SU-DHL-6 (cell line): ENCODE measurements at regions not wholly inside any gene's neighbourhood (a gene's known extent, or its start where the extent isn't known, plus 50 kb on each side); places are given as distances from the start of the nearest gene placed in this dataset.

Source experiments
- H2AFZ ChIP-seq: fragments of 200-600 bp; sonication (generic); 2 replicates; pipeline ENCODE4 v1.6.1; 2014; ENCODE audit warnings: low read depth, mild to moderate bottlenecking, moderate library complexity, mixed read lengths, antibody characterized with exemption, low read length; ENCODE audit not compliant: severe bottlenecking
- H3F3A ChIP-seq: fragments of 200-600 bp; shearing (Covaris generic); 2 replicates; pipeline ENCODE4 v1.6.0; 2016; ENCODE audit warnings: antibody characterized with exemption, mild to moderate bottlenecking; ENCODE audit not compliant: insufficient read depth
- H3K27ac ChIP-seq: fragments of 200-600 bp; sonication (generic); 2 replicates; pipeline ENCODE4 v1.5.1; 2016; ENCODE audit warnings: low read depth, mild to moderate bottlenecking, low read length, moderate library complexity, mixed read lengths
- H3K27me3 ChIP-seq: fragments of 200-600 bp; sonication (generic), shearing (Covaris generic); 2 replicates; pipeline ENCODE4 v1.6.0; 2014; ENCODE audit warnings: mild to moderate bottlenecking, low read length
- H3K36me3 ChIP-seq: fragments of 200-600 bp; sonication (generic); 2 replicates; pipeline ENCODE4 v1.6.1; 2014; ENCODE audit warnings: mild to moderate bottlenecking, low read length, mixed read lengths
- H3K4me2 ChIP-seq: fragments of 300-600, 200-600 bp; shearing (Covaris generic), sonication (generic); 2 replicates; pipeline ENCODE4 v1.6.0; 2014; ENCODE audit warnings: low read length, low read depth, mild to moderate bottlenecking; ENCODE audit not compliant: poor library complexity, severe bottlenecking
- H3K4me3 ChIP-seq: fragments of 200-600 bp; sonication (generic); 2 replicates; pipeline ENCODE4 v1.5.1; 2014; ENCODE audit warnings: antibody characterized with exemption, low read length, mild to moderate bottlenecking, mixed read lengths; ENCODE audit not compliant: insufficient read depth, poor library complexity, severe bottlenecking
- H3K79me2 ChIP-seq: fragments of 200-600 bp; sonication (generic); 2 replicates; pipeline ENCODE4 v1.6.1; 2014; ENCODE audit warnings: mild to moderate bottlenecking, low read length, moderate library complexity; ENCODE audit not compliant: insufficient read depth
- H3K9ac ChIP-seq: fragments of 200-600 bp; sonication (generic); 2 replicates; pipeline ENCODE4 v1.7.0; 2014; ENCODE audit warnings: mild to moderate bottlenecking, low read length
- H3K9me2 ChIP-seq: fragments of 200-600 bp; sonication (generic); replicated peaks from 2 replicates; pipeline ENCODE4 v1.6.1; 2014; ENCODE audit warnings: low read length; ENCODE audit not compliant: insufficient read depth
- H3K9me3 ChIP-seq: fragments of 200-600 bp; sonication (generic); 2 replicates; pipeline ENCODE4 v1.6.1; 2014; ENCODE audit warnings: low read length, mixed read lengths; ENCODE audit not compliant: insufficient read depth
- H4K20me1 ChIP-seq: fragments of 200-600 bp; sonication (generic); 2 replicates; pipeline ENCODE4 v1.6.1; 2014; ENCODE audit warnings: low read depth, mild to moderate bottlenecking, antibody characterized with exemption, low read length, moderate library complexity, mixed read lengths
- CTCF ChIP-seq: fragments of 200-600 bp; sonication (generic); IDR thresholded peaks from one replicate; pipeline ENCODE4 v1.5.1; 2017; ENCODE audit warnings: antibody characterized with exemption, mild to moderate bottlenecking, low read length, moderate library complexity; ENCODE audit not compliant: insufficient read depth, poor library complexity, severe bottlenecking
- EZH2phosphoT487 ChIP-seq: fragments of 200-600 bp; sonication (generic), shearing (Covaris generic); conservative IDR thresholded peaks from 2 replicates; pipeline ENCODE4 v1.6.1; 2018; ENCODE audit warnings: mild to moderate bottlenecking, antibody characterized with exemption, low read length, moderate library complexity, mixed read lengths

GRCh38 chr3:64321747-64322146 lies 96.5 kb upstream of the PRICKLE2 start:
- H3F3A ChIP-seq, result no peaks in the 10 kb centered on the region
- H3K36me3 ChIP-seq, result no peaks in the 10 kb centered on the region
- no peak overlapping the region for H3K27ac ChIP-seq
- H4K20me1 ChIP-seq, result no peaks in the 10 kb centered on the region
- H3K79me2 ChIP-seq, result no peaks in the 10 kb centered on the region
- no peak overlapping the region for H3K4me3 ChIP-seq
- TF ChIP-seq EZH2phosphoT487, result no peak
- no peak for TF ChIP-seq CTCF
- no peaks in the 10 kb centered on the region for H3K27me3 ChIP-seq
- no peak overlapping the region for H2AFZ ChIP-seq
- no peaks in the 10 kb centered on the region for H3K9me3 ChIP-seq
- no peaks in the 10 kb centered on the region for H3K9me2 ChIP-seq
- H3K9ac ChIP-seq, result no peak overlapping the region
- no peak overlapping the region for H3K4me2 ChIP-seq

GRCh38 chr3:64319391-64319790 lies 94.1 kb upstream of the PRICKLE2 start:
- H4K20me1 ChIP-seq, result no peaks in the 10 kb centered on the region
- no peak for TF ChIP-seq EZH2phosphoT487
- no peak for TF ChIP-seq CTCF
- H3K9me3 ChIP-seq, result no peaks in the 10 kb centered on the region
- no peak overlapping the region for H3K4me2 ChIP-seq
- H3K27me3 ChIP-seq, result no peaks in the 10 kb centered on the region
- H2AFZ ChIP-seq, result no peak overlapping the region
- H3K79me2 ChIP-seq, result no peaks in the 10 kb centered on the region
- H3K4me3 ChIP-seq, result no peak overlapping the region
- no peak overlapping the region for H3K9ac ChIP-seq
- no peaks in the 10 kb centered on the region for H3F3A ChIP-seq
- no peak overlapping the region for H3K27ac ChIP-seq
- no peaks in the 10 kb centered on the region for H3K36me3 ChIP-seq
- H3K9me2 ChIP-seq, result no peaks in the 10 kb centered on the region

- TF ChIP-seq CTCF, result no peak
- TF ChIP-seq EZH2phosphoT487, result no peak
- no peak overlapping the region for H3K9ac ChIP-seq
- no peak overlapping the region for H3K4me2 ChIP-seq
- H3K27me3 ChIP-seq, result no peaks in the 10 kb centered on the region
- no peaks in the 10 kb centered on the region for H3K9me3 ChIP-seq
- no peaks in the 10 kb centered on the region for H3F3A ChIP-seq
- H3K27ac ChIP-seq, result no peak overlapping the region
- no peaks in the 10 kb centered on the region for H4K20me1 ChIP-seq
- no peak overlapping the region for H2AFZ ChIP-seq
- H3K36me3 ChIP-seq, result no peaks in the 10 kb centered on the region
- no peaks in the 10 kb centered on the region for H3K79me2 ChIP-seq
- no peak overlapping the region for H3K4me3 ChIP-seq
- no peaks in the 10 kb centered on the region for H3K9me2 ChIP-seq
These were observed 93.5 kb upstream of the PRICKLE2 start for GRCh38 chr3:64318668-64319271.
